ENCODE measurements at regions not wholly inside any gene's neighbourhood (a gene's known extent, or its start where the extent isn't known, plus 50 kb on each side); places are given as distances from the start of the nearest gene placed in this dataset.

DNA sequence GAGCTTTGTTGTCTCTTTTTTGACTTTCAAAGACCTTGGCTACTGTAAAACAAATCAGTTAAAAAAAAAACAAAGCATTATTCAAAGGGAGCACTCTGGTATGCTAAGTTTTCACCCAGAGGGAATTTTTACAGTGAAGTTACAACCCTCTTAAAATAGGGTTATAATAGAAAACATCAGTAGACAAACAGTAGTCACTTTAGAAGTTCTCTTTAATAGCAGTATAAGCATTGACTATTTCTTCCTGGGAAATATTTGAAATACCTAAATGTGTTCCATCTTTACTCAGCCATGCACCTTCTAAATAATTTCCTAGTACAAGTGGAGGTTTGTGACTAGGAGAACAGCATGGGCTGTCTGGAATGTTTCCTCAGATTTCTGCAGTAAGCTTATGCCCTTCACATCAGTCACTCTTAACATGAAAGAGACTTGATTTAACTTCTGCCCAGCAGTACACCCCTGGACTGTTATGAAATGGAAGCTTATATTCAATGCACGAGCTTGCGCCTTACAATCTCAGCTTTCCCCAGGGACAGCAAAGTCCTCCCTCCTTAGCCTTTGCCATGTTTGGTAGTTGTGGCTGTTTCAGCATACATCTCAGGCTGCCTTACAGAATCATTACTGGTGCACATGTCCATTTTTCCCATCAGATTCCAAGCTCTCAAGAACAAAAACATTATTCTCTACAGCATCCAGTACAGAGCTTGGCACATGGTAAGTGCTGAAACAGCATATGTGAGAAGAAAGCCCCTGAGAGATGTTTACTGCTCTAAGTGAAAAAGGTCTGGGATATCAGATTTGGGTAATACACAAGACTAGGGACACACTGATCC, 191.5 kb downstream of the ZNF608 start:
- H3K36me3 ChIP-seq (ENCODE audit: insufficient read depth, low read length, poor library complexity, severe bottlenecking) = no peaks in the 10 kb centered on the region
- H3K27ac ChIP-seq (ENCODE audit: low read depth, low read length, poor library complexity, severe bottlenecking) = no peak overlapping the region
- no peak overlapping the region for H3K4me3 ChIP-seq (ENCODE audit: low read depth, low read length, poor library complexity, severe bottlenecking)
- intact Hi-C loops (cut with micrococcal nuclease; ENCODE audit: unreplicated experiment) = no loop called here
- no peaks in the 10 kb centered on the region for H3K9me3 ChIP-seq (ENCODE audit: low read depth, low read length, poor library complexity, severe bottlenecking)
- no peak for TF ChIP-seq EZH2 (IDR thresholded peaks at IDR 0.05; ENCODE audit: borderline replicate concordance, low read depth, low read length, poor library complexity, severe bottlenecking)
- TF ChIP-seq, protein P1, sequence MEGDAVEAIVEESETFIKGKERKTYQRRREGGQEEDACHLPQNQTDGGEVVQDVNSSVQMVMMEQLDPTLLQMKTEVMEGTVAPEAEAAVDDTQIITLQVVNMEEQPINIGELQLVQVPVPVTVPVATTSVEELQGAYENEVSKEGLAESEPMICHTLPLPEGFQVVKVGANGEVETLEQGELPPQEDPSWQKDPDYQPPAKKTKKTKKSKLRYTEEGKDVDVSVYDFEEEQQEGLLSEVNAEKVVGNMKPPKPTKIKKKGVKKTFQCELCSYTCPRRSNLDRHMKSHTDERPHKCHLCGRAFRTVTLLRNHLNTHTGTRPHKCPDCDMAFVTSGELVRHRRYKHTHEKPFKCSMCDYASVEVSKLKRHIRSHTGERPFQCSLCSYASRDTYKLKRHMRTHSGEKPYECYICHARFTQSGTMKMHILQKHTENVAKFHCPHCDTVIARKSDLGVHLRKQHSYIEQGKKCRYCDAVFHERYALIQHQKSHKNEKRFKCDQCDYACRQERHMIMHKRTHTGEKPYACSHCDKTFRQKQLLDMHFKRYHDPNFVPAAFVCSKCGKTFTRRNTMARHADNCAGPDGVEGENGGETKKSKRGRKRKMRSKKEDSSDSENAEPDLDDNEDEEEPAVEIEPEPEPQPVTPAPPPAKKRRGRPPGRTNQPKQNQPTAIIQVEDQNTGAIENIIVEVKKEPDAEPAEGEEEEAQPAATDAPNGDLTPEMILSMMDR (conservative IDR thresholded peaks at IDR 0.05; ENCODE audit: low read depth, low read length) = no peak
- no peak for DNase-seq (ENCODE audit: low spot score)
- H3K4me1 ChIP-seq (ENCODE audit: insufficient read depth, low read length, poor library complexity, severe bottlenecking) = no peaks in the 10 kb centered on the region
- no TSS peak for BruUV-seq (replicated peaks)
- ChIA-PET POLR2A (ENCODE audit: low non-redundant PET) (no interaction called here), CTCF (no interaction called here)
- no peaks in the 10 kb centered on the region for H3K27me3 ChIP-seq (replicated peaks; ENCODE audit: insufficient read depth, low read depth, low read length, poor library complexity)

DNA sequence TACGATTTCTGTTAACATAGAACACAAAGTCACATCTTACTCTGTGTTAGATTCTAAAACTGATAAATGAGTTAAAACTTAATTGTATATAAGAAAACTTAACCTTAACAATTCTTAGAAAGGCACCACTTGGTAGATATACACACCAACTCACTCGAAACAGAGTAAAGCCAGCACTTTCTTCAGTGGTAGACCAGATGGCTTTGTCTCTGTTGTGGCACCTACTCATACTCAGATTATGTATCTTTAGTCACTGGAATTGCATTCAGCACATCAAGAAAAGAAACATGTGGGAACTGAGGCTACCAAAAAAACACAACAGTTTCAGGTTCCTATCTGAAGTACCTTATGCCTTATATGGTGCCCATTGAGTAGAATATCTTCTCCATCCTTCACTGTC, 192.5 kb downstream of the ZNF608 start:
- Histone ChIP-seq H3K4me1 (ENCODE audit: insufficient read depth, low read length, poor library complexity, severe bottlenecking) (no peaks in the 10 kb centered on the region), H3K36me3 (ENCODE audit: insufficient read depth, low read length, poor library complexity, severe bottlenecking) (no peaks in the 10 kb centered on the region), H3K27me3 (replicated peaks; ENCODE audit: insufficient read depth, low read depth, low read length, poor library complexity) (no peaks in the 10 kb centered on the region), H3K27ac (ENCODE audit: low read depth, low read length, poor library complexity, severe bottlenecking) (no peak overlapping the region), H3K9me3 (ENCODE audit: low read depth, low read length, poor library complexity, severe bottlenecking) (no peaks in the 10 kb centered on the region), H3K4me3 (ENCODE audit: low read depth, low read length, poor library complexity, severe bottlenecking) (no peak overlapping the region)
- no peak for TF ChIP-seq EZH2 (IDR thresholded peaks at IDR 0.05; ENCODE audit: borderline replicate concordance, low read depth, low read length, poor library complexity, severe bottlenecking)
- TF ChIP-seq, protein P1 (conservative IDR thresholded peaks at IDR 0.05; ENCODE audit: low read depth, low read length) = no peak
- no peak for DNase-seq (ENCODE audit: low spot score)
- intact Hi-C loops (cut with micrococcal nuclease; ENCODE audit: unreplicated experiment) = no loop called here
- no TSS peak for BruUV-seq (replicated peaks)
- CTCF ChIA-PET = no interaction called here
- POLR2A ChIA-PET (ENCODE audit: low non-redundant PET) = no interaction called here

DNA sequence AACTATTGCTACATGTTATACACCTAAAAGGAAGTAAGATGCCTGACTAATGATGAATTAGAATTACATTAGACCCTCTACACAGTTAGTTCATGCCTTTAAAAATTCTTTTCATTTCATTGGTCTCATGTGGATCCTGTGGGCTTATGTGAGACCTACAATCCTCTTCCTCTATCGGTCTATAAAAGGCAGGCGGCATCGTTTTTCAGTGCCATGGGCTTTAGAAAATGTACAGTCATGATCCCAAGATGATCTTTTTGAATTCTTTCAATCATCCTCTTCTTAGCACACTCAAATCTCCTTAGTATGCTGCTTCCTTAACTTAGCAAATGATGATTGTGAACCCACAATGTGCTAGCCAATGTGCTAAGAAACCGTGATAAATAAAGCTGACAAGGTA, 193.9 kb downstream of the ZNF608 start:
- no peak for DNase-seq (ENCODE audit: low spot score)
- intact Hi-C loops (cut with micrococcal nuclease; ENCODE audit: unreplicated experiment) = no loop called here
- H3K4me3 ChIP-seq (ENCODE audit: low read depth, low read length, poor library complexity, severe bottlenecking) = no peak overlapping the region
- H3K9me3 ChIP-seq (ENCODE audit: low read depth, low read length, poor library complexity, severe bottlenecking) = no peaks in the 10 kb centered on the region
- no peaks in the 10 kb centered on the region for H3K36me3 ChIP-seq (ENCODE audit: insufficient read depth, low read length, poor library complexity, severe bottlenecking)
- POLR2A ChIA-PET (ENCODE audit: low non-redundant PET) = no interaction called here
- H3K27me3 ChIP-seq (replicated peaks; ENCODE audit: insufficient read depth, low read depth, low read length, poor library complexity) = no peaks in the 10 kb centered on the region
- BruUV-seq (replicated peaks) = no TSS peak
- no peaks in the 10 kb centered on the region for H3K4me1 ChIP-seq (ENCODE audit: insufficient read depth, low read length, poor library complexity, severe bottlenecking)
- H3K27ac ChIP-seq (ENCODE audit: low read depth, low read length, poor library complexity, severe bottlenecking) = no peak overlapping the region
- CTCF ChIA-PET = no interaction called here
- TF ChIP-seq EZH2 (IDR thresholded peaks at IDR 0.05; ENCODE audit: borderline replicate concordance, low read depth, low read length, poor library complexity, severe bottlenecking) = no peak
- TF ChIP-seq, protein P1 (conservative IDR thresholded peaks at IDR 0.05; ENCODE audit: low read depth, low read length) = no peak
